ENCODE measurements at regions not wholly inside any gene's neighbourhood (a gene's known extent, or its start where the extent isn't known, plus 50 kb on each side); places are given as distances from the start of the nearest gene placed in this dataset.

DNA sequence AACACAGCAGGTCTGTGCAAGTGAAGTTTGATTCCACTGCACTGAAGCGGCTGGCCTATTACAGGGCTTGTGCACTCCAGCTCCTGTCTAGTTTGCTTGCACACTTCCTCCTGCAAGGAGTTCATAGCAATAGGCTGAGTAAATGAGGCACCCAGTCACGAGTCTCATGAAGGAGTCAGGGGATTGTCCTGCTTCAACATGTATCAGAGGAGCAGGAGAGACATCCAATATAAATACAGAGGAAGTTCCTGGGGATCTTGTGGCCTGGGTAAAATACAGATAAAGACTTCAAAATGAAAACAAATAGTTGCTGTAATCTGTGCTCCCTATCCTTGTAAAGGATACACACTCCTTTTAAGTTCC is 259.9 kb downstream of the SLITRK1 start:
- TF ChIP-seq CTCF (IDR thresholded peaks at IDR 0.05; ENCODE audit: low read depth, low read length) (no peak), POLR2A (IDR thresholded peaks at IDR 0.05; ENCODE audit: extremely low read depth, insufficient read length) (no peak)
